ENCODE measurements at regions not wholly inside any gene's neighbourhood (a gene's known extent, or its start where the extent isn't known, plus 50 kb on each side); places are given as distances from the start of the nearest gene placed in this dataset.
A peak's percentile ranks its signal among the peaks of the same experiment; 100 is the strongest.

- Histone ChIP-seq H3K79me2 (ENCODE audit: insufficient read depth, low read length) (no peaks in the 10 kb centered on the region), H3K27ac (ENCODE audit: low read depth, low read length) (no peak overlapping the region), H4K20me1 (ENCODE audit: insufficient read depth, low read length) (no peaks in the 10 kb centered on the region), H3K4me2 (ENCODE audit: insufficient read depth, low read length) (no peak overlapping the region), H3K36me3 (ENCODE audit: insufficient read depth, low read length) (no peaks in the 10 kb centered on the region), H3K27me3 (ENCODE audit: insufficient read depth, low read length) (peaks cover 30% of the 10 kb centered on the region), H3K4me1 (ENCODE audit: insufficient read depth, low read length) (peaks cover 13% of the 10 kb centered on the region), H3K4me3 (ENCODE audit: insufficient read depth, low read length) (no peak overlapping the region), H3K9me3 (ENCODE audit: low read depth, low read length) (no peaks in the 10 kb centered on the region), H2AFZ (ENCODE audit: low read length) (no peak overlapping the region)
- TF ChIP-seq, protein P1, sequence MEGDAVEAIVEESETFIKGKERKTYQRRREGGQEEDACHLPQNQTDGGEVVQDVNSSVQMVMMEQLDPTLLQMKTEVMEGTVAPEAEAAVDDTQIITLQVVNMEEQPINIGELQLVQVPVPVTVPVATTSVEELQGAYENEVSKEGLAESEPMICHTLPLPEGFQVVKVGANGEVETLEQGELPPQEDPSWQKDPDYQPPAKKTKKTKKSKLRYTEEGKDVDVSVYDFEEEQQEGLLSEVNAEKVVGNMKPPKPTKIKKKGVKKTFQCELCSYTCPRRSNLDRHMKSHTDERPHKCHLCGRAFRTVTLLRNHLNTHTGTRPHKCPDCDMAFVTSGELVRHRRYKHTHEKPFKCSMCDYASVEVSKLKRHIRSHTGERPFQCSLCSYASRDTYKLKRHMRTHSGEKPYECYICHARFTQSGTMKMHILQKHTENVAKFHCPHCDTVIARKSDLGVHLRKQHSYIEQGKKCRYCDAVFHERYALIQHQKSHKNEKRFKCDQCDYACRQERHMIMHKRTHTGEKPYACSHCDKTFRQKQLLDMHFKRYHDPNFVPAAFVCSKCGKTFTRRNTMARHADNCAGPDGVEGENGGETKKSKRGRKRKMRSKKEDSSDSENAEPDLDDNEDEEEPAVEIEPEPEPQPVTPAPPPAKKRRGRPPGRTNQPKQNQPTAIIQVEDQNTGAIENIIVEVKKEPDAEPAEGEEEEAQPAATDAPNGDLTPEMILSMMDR (IDR thresholded peaks at IDR 0.05; ENCODE audit: extremely low read depth, low read depth, low read length) = no peak
- no peak for DNase-seq (ENCODE audit: insufficient read length, low spot score, missing footprints)
Observed at GRCh38 chr17:5773816-5774360, 189.6 kb upstream of the NLRP1 start.

GRCh38 chr17:5775098-5775497 is 190.8 kb upstream of the NLRP1 start:
- no peaks in the 10 kb centered on the region for H4K20me1 ChIP-seq (ENCODE audit: insufficient read depth, low read length)
- no peak overlapping the region for H2AFZ ChIP-seq (ENCODE audit: low read length)
- H3K4me2 ChIP-seq (ENCODE audit: insufficient read depth, low read length) = no peak overlapping the region
- peaks cover 20% of the 10 kb centered on the region for H3K27me3 ChIP-seq (ENCODE audit: insufficient read depth, low read length)
- peaks cover 13% of the 10 kb centered on the region for H3K4me1 ChIP-seq (ENCODE audit: insufficient read depth, low read length)
- no peak for DNase-seq (ENCODE audit: insufficient read length, low spot score, missing footprints)
- no peak overlapping the region for H3K27ac ChIP-seq (ENCODE audit: low read depth, low read length)
- no peak overlapping the region for H3K4me3 ChIP-seq (ENCODE audit: insufficient read depth, low read length)
- H3K36me3 ChIP-seq (ENCODE audit: insufficient read depth, low read length) = no peaks in the 10 kb centered on the region
- H3K9me3 ChIP-seq (ENCODE audit: low read depth, low read length) = no peaks in the 10 kb centered on the region
- TF ChIP-seq, protein P1 (IDR thresholded peaks at IDR 0.05; ENCODE audit: extremely low read depth, low read depth, low read length) = no peak
- H3K79me2 ChIP-seq (ENCODE audit: insufficient read depth, low read length) = no peaks in the 10 kb centered on the region

DNA sequence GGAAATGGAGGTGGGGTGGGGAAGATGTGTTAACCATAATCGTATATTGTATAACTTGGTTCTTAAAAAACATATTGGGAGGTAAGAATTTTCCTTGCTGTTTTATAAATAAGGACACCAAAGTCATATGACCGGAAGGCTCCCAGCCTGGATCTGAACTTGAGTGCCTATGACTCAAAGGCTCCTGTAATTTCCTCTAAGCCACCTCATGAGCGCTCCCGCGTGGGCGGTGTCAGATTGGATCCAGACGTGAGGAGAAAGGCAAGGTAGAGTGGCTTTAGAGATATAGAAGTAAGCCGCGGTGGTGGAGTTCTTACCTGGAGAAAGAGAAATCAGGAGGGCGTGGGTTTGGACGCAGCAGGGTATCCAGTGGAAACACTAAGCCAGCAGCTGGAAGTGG is 196.2 kb upstream of the NLRP1 start:
- no peak overlapping the region for H3K4me3 ChIP-seq (ENCODE audit: insufficient read depth, low read length)
- H2AFZ ChIP-seq (ENCODE audit: low read length) = no peak overlapping the region
- no peaks in the 10 kb centered on the region for H3K9me3 ChIP-seq (ENCODE audit: low read depth, low read length)
- no peak for DNase-seq (ENCODE audit: insufficient read length, low spot score, missing footprints)
- TF ChIP-seq, protein P1 (IDR thresholded peaks at IDR 0.05; ENCODE audit: extremely low read depth, low read depth, low read length) = peak; percentile 13
- H3K36me3 ChIP-seq (ENCODE audit: insufficient read depth, low read length) = no peaks in the 10 kb centered on the region
- H3K27me3 ChIP-seq (ENCODE audit: insufficient read depth, low read length) = no peaks in the 10 kb centered on the region
- H4K20me1 ChIP-seq (ENCODE audit: insufficient read depth, low read length) = no peaks in the 10 kb centered on the region
- peak overlapping the region; percentile 38 for H3K4me2 ChIP-seq (ENCODE audit: insufficient read depth, low read length)
- no peaks in the 10 kb centered on the region for H3K79me2 ChIP-seq (ENCODE audit: insufficient read depth, low read length)
- peak overlapping the region; percentile 45 for H3K27ac ChIP-seq (ENCODE audit: low read depth, low read length)
- H3K4me1 ChIP-seq (ENCODE audit: insufficient read depth, low read length) = peaks cover 30% of the 10 kb centered on the region

DNA sequence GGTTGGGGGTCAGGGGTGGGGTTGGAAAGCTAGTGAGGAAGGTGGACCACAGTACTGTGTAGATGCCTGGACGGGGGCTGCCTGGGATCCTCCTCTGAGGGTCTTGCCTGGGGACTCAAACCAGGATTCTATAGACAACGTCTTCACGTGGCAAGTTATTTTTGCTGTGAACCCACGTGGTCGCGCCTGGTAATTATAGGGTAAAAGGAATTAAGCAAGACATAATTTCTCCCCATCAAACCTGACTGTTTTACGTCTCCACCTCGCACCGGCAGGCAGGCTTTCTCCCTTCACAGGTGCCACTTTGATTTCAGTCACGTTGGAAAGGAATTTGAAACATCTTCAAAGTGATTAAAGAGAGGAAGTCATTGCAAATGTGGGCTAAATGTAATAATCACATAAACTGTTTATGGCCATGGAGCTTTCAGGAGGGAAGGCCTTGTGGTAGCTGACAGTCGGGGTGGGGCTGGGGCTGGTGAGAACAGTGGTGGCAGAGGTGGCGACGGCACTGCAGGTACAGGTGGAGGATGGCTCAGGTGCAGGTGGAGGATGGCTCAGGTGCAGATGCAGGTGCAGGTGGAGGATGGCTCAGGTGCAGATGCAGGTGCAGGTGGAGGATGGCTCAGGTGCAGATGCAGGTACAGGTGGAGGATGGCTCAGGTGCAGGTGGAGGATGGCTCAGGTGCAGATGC is 197.1 kb upstream of the NLRP1 start:
- TF ChIP-seq, protein P1 (IDR thresholded peaks at IDR 0.05; ENCODE audit: extremely low read depth, low read depth, low read length) = no peak
- H4K20me1 ChIP-seq (ENCODE audit: insufficient read depth, low read length) = no peaks in the 10 kb centered on the region
- H2AFZ ChIP-seq (ENCODE audit: low read length) = no peak overlapping the region
- no peaks in the 10 kb centered on the region for H3K36me3 ChIP-seq (ENCODE audit: insufficient read depth, low read length)
- no peaks in the 10 kb centered on the region for H3K79me2 ChIP-seq (ENCODE audit: insufficient read depth, low read length)
- no peak for DNase-seq (ENCODE audit: insufficient read length, low spot score, missing footprints)
- no peak overlapping the region for H3K27ac ChIP-seq (ENCODE audit: low read depth, low read length)
- no peak overlapping the region for H3K4me2 ChIP-seq (ENCODE audit: insufficient read depth, low read length)
- H3K9me3 ChIP-seq (ENCODE audit: low read depth, low read length) = no peaks in the 10 kb centered on the region
- no peak overlapping the region for H3K4me3 ChIP-seq (ENCODE audit: insufficient read depth, low read length)
- H3K4me1 ChIP-seq (ENCODE audit: insufficient read depth, low read length) = peaks cover 31% of the 10 kb centered on the region
- H3K27me3 ChIP-seq (ENCODE audit: insufficient read depth, low read length) = no peaks in the 10 kb centered on the region

All from osteoblast (primary cell).